ENCODE measurements at regions not wholly inside any gene's neighbourhood (a gene's known extent, or its start where the extent isn't known, plus 50 kb on each side); places are given as distances from the start of the nearest gene placed in this dataset.

DNA sequence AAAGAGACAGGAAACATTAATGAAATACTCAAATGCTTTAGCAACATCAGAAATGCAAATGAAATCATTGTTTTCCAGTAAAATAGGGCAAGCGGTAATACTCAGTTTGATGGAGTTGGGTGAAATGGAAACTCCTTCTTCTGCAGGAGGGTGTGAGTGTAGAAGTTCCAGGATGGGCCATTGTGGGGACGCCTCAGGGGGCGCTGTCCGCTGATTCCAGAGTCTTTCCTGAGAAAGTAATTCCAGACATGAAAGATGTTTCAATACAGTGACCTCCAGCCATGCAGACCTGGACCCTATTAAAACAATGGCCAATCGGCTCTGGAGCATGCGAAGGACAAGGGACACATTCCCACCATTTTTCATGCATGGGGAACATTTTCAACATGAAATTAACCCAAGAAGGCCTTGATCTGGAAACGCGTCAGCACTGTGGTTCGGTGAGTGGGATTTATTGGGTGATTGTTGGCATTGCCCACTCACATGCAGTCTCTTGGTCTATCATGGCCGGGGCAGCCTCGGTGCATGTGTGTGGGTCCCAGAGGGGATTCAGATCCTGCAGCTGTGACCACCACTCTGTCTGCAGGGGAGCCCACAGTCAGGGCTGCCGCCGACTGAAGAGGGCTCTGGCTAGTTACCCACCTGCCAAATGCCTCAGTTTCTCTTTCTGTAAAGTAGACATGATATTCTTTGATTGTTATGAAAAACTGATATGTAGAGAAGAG, 132.6 kb upstream of the IRX4 start:
- Histone ChIP-seq H3K4me3 (no peak overlapping the region), H3K27ac (no peak overlapping the region)
- TF ChIP-seq CTCF (IDR thresholded peaks at IDR 0.05) = no peak
- no peak for DNase-seq (ENCODE audit: low spot score)

DNA sequence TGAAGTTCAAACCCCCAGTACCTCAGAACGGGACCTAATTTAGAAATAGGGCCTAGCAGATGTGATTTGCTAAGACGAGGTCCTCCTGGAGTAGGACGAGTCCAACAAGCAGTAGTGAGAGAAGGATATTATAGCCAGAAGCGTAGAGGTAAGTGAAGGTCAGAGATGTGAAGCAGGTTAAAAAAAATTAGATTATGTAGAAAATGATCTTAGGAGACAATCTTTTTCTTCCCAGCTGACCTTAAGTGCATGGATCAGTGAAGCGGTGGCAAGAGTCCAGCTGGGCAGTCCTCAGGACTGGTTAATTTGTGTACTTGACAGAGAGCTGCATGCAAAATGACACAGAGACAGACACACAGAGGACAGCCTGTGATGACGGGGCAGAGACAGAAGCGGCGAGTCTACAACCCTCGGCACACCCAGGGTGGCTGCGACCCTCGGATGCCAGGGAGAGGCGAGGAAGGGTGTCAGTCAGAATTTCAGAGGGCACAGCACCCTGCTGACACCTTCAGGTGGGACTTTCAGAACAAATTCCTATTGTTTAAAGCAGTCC, 131.4 kb upstream of the IRX4 start:
- no peak for TF ChIP-seq CTCF (IDR thresholded peaks at IDR 0.05)
- no peak for DNase-seq (ENCODE audit: low spot score)
- no peak overlapping the region for H3K4me3 ChIP-seq
- H3K27ac ChIP-seq = no peak overlapping the region

DNA sequence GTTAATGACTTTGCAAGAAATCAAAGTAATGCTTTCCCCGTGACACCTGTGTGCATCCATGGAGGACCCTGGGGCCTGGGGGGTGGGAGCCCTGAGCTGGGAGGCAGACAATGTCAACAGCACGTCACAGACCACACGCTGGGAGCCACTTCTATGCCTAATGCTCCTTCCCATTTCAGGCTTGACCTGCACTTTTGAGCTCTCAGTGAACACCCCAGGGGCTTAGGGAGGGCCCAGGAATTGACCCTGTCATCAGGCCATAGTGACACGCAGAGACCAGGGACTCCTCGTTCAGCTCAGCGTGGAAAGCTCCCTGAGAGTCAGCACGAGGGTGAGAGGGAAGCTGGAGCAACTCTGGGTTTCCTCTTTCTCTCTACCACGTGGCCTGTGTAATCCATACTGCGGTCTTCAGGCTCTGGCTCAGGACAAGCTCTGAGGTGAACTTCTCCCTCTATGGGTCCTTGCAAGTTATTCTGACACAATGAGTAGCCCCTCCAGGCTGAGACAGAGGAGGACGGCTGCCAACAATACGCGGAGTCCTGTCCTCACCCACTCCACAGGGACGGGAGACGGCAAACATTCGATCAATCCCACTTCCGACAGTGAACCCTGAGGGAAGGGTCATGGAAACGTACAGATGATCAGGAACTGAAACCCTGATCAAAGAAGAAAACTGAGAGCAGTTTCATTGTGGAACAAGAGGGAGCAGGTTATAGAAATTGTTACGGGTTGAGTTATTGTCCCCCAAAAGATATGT, 130.8 kb upstream of the IRX4 start:
- H3K27ac ChIP-seq = no peak overlapping the region
- no peak for TF ChIP-seq CTCF (IDR thresholded peaks at IDR 0.05)
- H3K4me3 ChIP-seq = no peak overlapping the region
- no peak for DNase-seq (ENCODE audit: low spot score)

- DNase-seq (ENCODE audit: low spot score) = no peak
- Histone ChIP-seq H3K27ac (no peak overlapping the region), H3K4me3 (no peak overlapping the region)
- no peak for TF ChIP-seq CTCF (IDR thresholded peaks at IDR 0.05)
These were observed 130.2 kb upstream of the IRX4 start for GRCh38 chr5:2012885-2013284.

DNA sequence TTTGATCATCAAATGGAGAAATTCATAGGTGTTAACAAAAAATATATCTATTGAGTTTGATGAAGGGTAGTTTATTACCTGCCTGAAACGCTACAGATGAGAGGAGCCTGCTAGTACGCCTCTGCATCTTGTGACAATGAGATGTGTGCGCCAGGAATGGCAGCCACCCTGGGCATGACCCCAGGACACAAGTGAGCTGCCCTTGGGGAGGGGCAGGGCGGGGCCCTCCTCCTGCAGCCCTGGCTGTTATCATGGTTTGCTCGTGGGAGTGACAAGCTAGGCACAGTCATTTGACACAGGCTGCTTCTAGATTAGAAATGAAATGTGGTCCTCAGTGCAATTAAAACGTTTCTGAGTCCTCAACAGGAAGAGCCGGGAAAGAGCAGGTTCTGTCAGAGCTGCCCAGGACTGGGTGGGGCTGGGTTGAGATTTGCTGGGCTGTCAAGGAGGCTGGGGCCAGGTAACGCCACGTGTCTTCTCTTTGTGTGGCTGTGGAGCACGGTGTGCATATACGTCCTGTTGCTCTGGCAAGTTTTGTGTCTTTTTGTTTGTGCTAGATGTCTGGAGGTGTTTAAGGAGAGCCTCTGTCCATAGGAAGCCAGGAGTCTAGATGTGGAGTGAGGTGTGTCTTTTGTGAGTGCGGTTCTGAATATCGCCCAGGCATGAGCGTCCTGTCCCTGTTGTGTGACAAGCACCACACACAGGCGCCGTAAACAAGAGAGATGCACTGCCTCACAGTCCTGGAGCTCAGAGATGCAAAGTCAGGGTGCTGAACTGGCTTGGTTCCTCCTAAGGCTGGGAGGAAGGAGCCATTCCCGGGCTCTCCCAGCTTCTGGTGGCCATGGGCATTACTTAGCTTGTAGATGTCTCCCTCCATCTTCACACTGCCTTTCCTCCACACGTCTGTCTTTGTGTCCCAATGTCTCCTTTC, 129.0 kb upstream of the IRX4 start:
- no peak for TF ChIP-seq CTCF (IDR thresholded peaks at IDR 0.05)
- H3K4me3 ChIP-seq = no peak overlapping the region
- no peak overlapping the region for H3K27ac ChIP-seq
- no peak for DNase-seq (ENCODE audit: low spot score)

GRCh38 chr5:2010940-2011339, 128.2 kb upstream of the IRX4 start:
- TF ChIP-seq CTCF (IDR thresholded peaks at IDR 0.05) = no peak
- Histone ChIP-seq H3K27ac (no peak overlapping the region), H3K4me3 (no peak overlapping the region)
- DNase-seq (ENCODE audit: low spot score) = no peak
